ENCODE measurements at regions not wholly inside any gene's neighbourhood (a gene's known extent, or its start where the extent isn't known, plus 50 kb on each side); places are given as distances from the start of the nearest gene placed in this dataset.

GRCh38 chr7:46848944-46849343 is 733.0 kb downstream of the TNS3 start:
- H3K36me3 ChIP-seq (replicated peaks in 1 of 2): no peaks in the 10 kb centered on the region
- WGBS, 4 donors: 85 to 93% (median 90%) methylated on average over 2 of the region's 2 CpGs
- H3K27ac ChIP-seq: no peak overlapping the region
- intact Hi-C loops (cut with DNase I): no loop called here
- TF ChIP-seq CTCF (IDR thresholded peaks at IDR 0.05): no peak
- no peak for TF ChIP-seq POLR2A (IDR thresholded peaks at IDR 0.05)
- no peaks in the 10 kb centered on the region for H3K9me3 ChIP-seq (replicated peaks in 1 of 3)
- no peaks in the 10 kb centered on the region for H3K4me1 ChIP-seq (replicated peaks in 1 of 2)
- no peak overlapping the region for H3K4me3 ChIP-seq
- DNase-seq: no peak
- no peaks in the 10 kb centered on the region for H3K27me3 ChIP-seq

- H3K4me3 ChIP-seq: no peak overlapping the region
- H3K27ac ChIP-seq: no peak overlapping the region
- intact Hi-C loops (cut with DNase I): no loop called here
- WGBS, 4 donors: 82 to 91% (median 83%) methylated on average over 1 of the region's 1 CpG
- DNase-seq: no peak
- no peaks in the 10 kb centered on the region for H3K27me3 ChIP-seq
- H3K36me3 ChIP-seq (replicated peaks in 1 of 2): no peaks in the 10 kb centered on the region
- no peak for TF ChIP-seq CTCF (IDR thresholded peaks at IDR 0.05)
- TF ChIP-seq POLR2A (IDR thresholded peaks at IDR 0.05): no peak
- H3K9me3 ChIP-seq (replicated peaks in 1 of 3): no peaks in the 10 kb centered on the region
- H3K4me1 ChIP-seq (replicated peaks in 1 of 2): no peaks in the 10 kb centered on the region
Measured at GRCh38 chr7:46848311-46848710, 733.6 kb downstream of the TNS3 start.

GRCh38 chr7:46847126-46847525 is 734.8 kb downstream of the TNS3 start:
- Histone ChIP-seq H3K4me1 (replicated peaks in 1 of 2) (no peaks in the 10 kb centered on the region), H3K27ac (no peak overlapping the region), H3K36me3 (replicated peaks in 1 of 2) (no peaks in the 10 kb centered on the region), H3K27me3 (no peaks in the 10 kb centered on the region), H3K4me3 (no peak overlapping the region), H3K9me3 (replicated peaks in 1 of 3) (no peaks in the 10 kb centered on the region)
- TF ChIP-seq POLR2A (IDR thresholded peaks at IDR 0.05): no peak
- TF ChIP-seq CTCF (IDR thresholded peaks at IDR 0.05): no peak
- DNase-seq: no peak
- WGBS, 4 donors: 70 to 88% (median 87%) methylated on average over 3 of the region's 3 CpGs
- intact Hi-C loops (cut with DNase I): no loop called here

GRCh38 chr7:46844486-46844885 is 737.4 kb downstream of the TNS3 start:
- 75 to 90% (median 85%) methylated on average over 3 of the region's 3 CpGs for WGBS, 4 donors
- no peaks in the 10 kb centered on the region for H3K4me1 ChIP-seq (replicated peaks in 1 of 2)
- H3K36me3 ChIP-seq (replicated peaks in 1 of 2): no peaks in the 10 kb centered on the region
- no peaks in the 10 kb centered on the region for H3K9me3 ChIP-seq (replicated peaks in 1 of 3)
- intact Hi-C loops (cut with DNase I): no loop called here
- no peak overlapping the region for H3K27ac ChIP-seq
- TF ChIP-seq POLR2A (IDR thresholded peaks at IDR 0.05): no peak
- TF ChIP-seq CTCF (IDR thresholded peaks at IDR 0.05): no peak
- H3K4me3 ChIP-seq: no peak overlapping the region
- no peak for DNase-seq
- H3K27me3 ChIP-seq: no peaks in the 10 kb centered on the region

All from adrenal gland (tissue), 9 donors.